Memory B cell (primary cell): ENCODE measurements at regions not wholly inside any gene's neighbourhood (a gene's known extent, or its start where the extent isn't known, plus 50 kb on each side); places are given as distances from the start of the nearest gene placed in this dataset.

Experiments used
- ATAC-seq: fragments of 150-1000 bp; cut with Tn5 transposase; 2 replicates; pipeline ENCODE4 v1.10.0; 2021; ENCODE audit warnings: low read depth, mild to moderate bottlenecking, moderate library complexity
- DNase-seq, 2 donors: peaks; one replicate each; pipeline ENCODE4 v3.0.0; 2022; ENCODE audit warnings: low spot score in 2 of 2
- H3K27ac Mint-ChIP-seq: one replicate; pipeline ENCODE4 v1.8.0; 2022; ENCODE audit warnings: mild to moderate bottlenecking, moderate library complexity, mixed read lengths
- H3K27me3 Mint-ChIP-seq: one replicate; pipeline ENCODE4 v1.8.0; 2022; ENCODE audit warnings: mixed read lengths
- H3K36me3 Mint-ChIP-seq: one replicate; pipeline ENCODE4 v1.8.0; 2022; ENCODE audit warnings: mild to moderate bottlenecking, mixed read lengths
- H3K4me1 Mint-ChIP-seq: one replicate; pipeline ENCODE4 v1.8.0; 2022; ENCODE audit warnings: mixed read lengths
- H3K4me3 Mint-ChIP-seq: one replicate; pipeline ENCODE4 v1.8.0; 2022; ENCODE audit warnings: mild to moderate bottlenecking, moderate library complexity, mixed read lengths
- H3K9me3 Mint-ChIP-seq: one replicate; pipeline ENCODE4 v1.8.0; 2022; ENCODE audit warnings: mixed read lengths

- Mint-ChIP-seq H3K36me3 (peaks cover 2% of the 10 kb centered on the region), H3K9me3 (peaks cover 9% of the 10 kb centered on the region), H3K4me1 (no peaks in the 10 kb centered on the region), H3K27me3 (peaks cover 8% of the 10 kb centered on the region), H3K4me3 (no peak overlapping the region), H3K27ac (no peak overlapping the region)
- ATAC-seq, result no peak
- no peak for DNase-seq
Observed at GRCh38 chr20:51267679-51268078, 244.8 kb upstream of the KCNG1 start.

- H3K9me3 Mint-ChIP-seq, result peaks cover 9% of the 10 kb centered on the region
- H3K36me3 Mint-ChIP-seq, result peaks cover 2% of the 10 kb centered on the region
- no peak for DNase-seq
- ATAC-seq, result no peak
- H3K27ac Mint-ChIP-seq, result no peak overlapping the region
- H3K4me1 Mint-ChIP-seq, result no peaks in the 10 kb centered on the region
- peaks cover 7% of the 10 kb centered on the region for H3K27me3 Mint-ChIP-seq
- H3K4me3 Mint-ChIP-seq, result no peak overlapping the region
Observed at GRCh38 chr20:51266353-51266752, 243.4 kb upstream of the KCNG1 start.

GRCh38 chr20:51265361-51265760, 242.5 kb upstream of the KCNG1 start:
- Mint-ChIP-seq H3K4me1 (no peaks in the 10 kb centered on the region), H3K27me3 (peaks cover 2% of the 10 kb centered on the region), H3K9me3 (peaks cover 5% of the 10 kb centered on the region), H3K27ac (no peak overlapping the region), H3K4me3 (no peak overlapping the region), H3K36me3 (peaks cover 2% of the 10 kb centered on the region)
- no peak for DNase-seq
- no peak for ATAC-seq

GRCh38 chr20:51262240-51262639, 239.3 kb upstream of the KCNG1 start:
- DNase-seq (no peak), ATAC-seq (no peak)
- peaks cover 2% of the 10 kb centered on the region for H3K27me3 Mint-ChIP-seq
- no peak overlapping the region for H3K27ac Mint-ChIP-seq
- no peaks in the 10 kb centered on the region for H3K4me1 Mint-ChIP-seq
- H3K9me3 Mint-ChIP-seq, result peaks cover 3% of the 10 kb centered on the region
- no peak overlapping the region for H3K4me3 Mint-ChIP-seq
- H3K36me3 Mint-ChIP-seq, result no peaks in the 10 kb centered on the region

- Mint-ChIP-seq H3K9me3 (peaks cover under 1% of the 10 kb centered on the region), H3K4me3 (no peak overlapping the region), H3K36me3 (no peaks in the 10 kb centered on the region), H3K27ac (no peak overlapping the region), H3K4me1 (no peaks in the 10 kb centered on the region), H3K27me3 (peaks cover 9% of the 10 kb centered on the region)
- ATAC-seq, result no peak
- DNase-seq, result no peak
Observed at GRCh38 chr20:51259455-51259854, 236.5 kb upstream of the KCNG1 start.

- H3K27me3 Mint-ChIP-seq, result peaks cover 11% of the 10 kb centered on the region
- no peak for ATAC-seq
- no peaks in the 10 kb centered on the region for H3K36me3 Mint-ChIP-seq
- no peak for DNase-seq
- no peak overlapping the region for H3K27ac Mint-ChIP-seq
- H3K4me1 Mint-ChIP-seq, result no peaks in the 10 kb centered on the region
- H3K4me3 Mint-ChIP-seq, result no peak overlapping the region
- no peaks in the 10 kb centered on the region for H3K9me3 Mint-ChIP-seq
Observed at GRCh38 chr20:51258582-51259165, 235.8 kb upstream of the KCNG1 start.

- no peaks in the 10 kb centered on the region for H3K4me1 Mint-ChIP-seq
- no peak for DNase-seq
- no peak for ATAC-seq
- no peaks in the 10 kb centered on the region for H3K36me3 Mint-ChIP-seq
- no peaks in the 10 kb centered on the region for H3K9me3 Mint-ChIP-seq
- H3K27me3 Mint-ChIP-seq, result peaks cover 13% of the 10 kb centered on the region
- no peak overlapping the region for H3K4me3 Mint-ChIP-seq
- no peak overlapping the region for H3K27ac Mint-ChIP-seq
Observed at GRCh38 chr20:51255417-51255816, 232.5 kb upstream of the KCNG1 start.

GRCh38 chr20:51253280-51253679, 230.4 kb upstream of the KCNG1 start:
- Mint-ChIP-seq H3K4me1 (no peaks in the 10 kb centered on the region), H3K4me3 (no peak overlapping the region), H3K27me3 (peaks cover 17% of the 10 kb centered on the region), H3K9me3 (no peaks in the 10 kb centered on the region), H3K27ac (no peak overlapping the region), H3K36me3 (no peaks in the 10 kb centered on the region)
- no peak for ATAC-seq
- DNase-seq, result no peak

- Mint-ChIP-seq H3K27ac (no peak overlapping the region), H3K36me3 (no peaks in the 10 kb centered on the region), H3K4me3 (no peak overlapping the region), H3K4me1 (no peaks in the 10 kb centered on the region), H3K9me3 (no peaks in the 10 kb centered on the region), H3K27me3 (peaks cover 9% of the 10 kb centered on the region)
- DNase-seq (no peak), ATAC-seq (no peak)
Observed at GRCh38 chr20:51249781-51250180, 226.9 kb upstream of the KCNG1 start.

GRCh38 chr20:51249215-51249614, 226.3 kb upstream of the KCNG1 start:
- Mint-ChIP-seq H3K4me3 (no peak overlapping the region), H3K4me1 (no peaks in the 10 kb centered on the region), H3K9me3 (no peaks in the 10 kb centered on the region), H3K27ac (no peak overlapping the region), H3K27me3 (peaks cover 9% of the 10 kb centered on the region), H3K36me3 (no peaks in the 10 kb centered on the region)
- ATAC-seq, result no peak
- no peak for DNase-seq

GRCh38 chr20:51244466-51244865, 221.6 kb upstream of the KCNG1 start:
- DNase-seq (no peak), ATAC-seq (no peak)
- Mint-ChIP-seq H3K27me3 (peaks cover 14% of the 10 kb centered on the region), H3K9me3 (peaks cover 9% of the 10 kb centered on the region), H3K4me3 (no peak overlapping the region), H3K27ac (no peak overlapping the region), H3K36me3 (peaks cover 1% of the 10 kb centered on the region), H3K4me1 (no peaks in the 10 kb centered on the region)

GRCh38 chr20:51238675-51239305, 215.9 kb upstream of the KCNG1 start:
- peaks cover 1% of the 10 kb centered on the region for H3K36me3 Mint-ChIP-seq
- no peak overlapping the region for H3K4me3 Mint-ChIP-seq
- DNase-seq (no peak), ATAC-seq (no peak)
- H3K4me1 Mint-ChIP-seq, result no peaks in the 10 kb centered on the region
- H3K27me3 Mint-ChIP-seq, result peaks cover 20% of the 10 kb centered on the region
- H3K27ac Mint-ChIP-seq, result no peak overlapping the region
- peaks cover 9% of the 10 kb centered on the region for H3K9me3 Mint-ChIP-seq

GRCh38 chr20:51237791-51238190, 214.9 kb upstream of the KCNG1 start:
- peaks cover 15% of the 10 kb centered on the region for H3K27me3 Mint-ChIP-seq
- H3K36me3 Mint-ChIP-seq, result peaks cover 1% of the 10 kb centered on the region
- H3K4me3 Mint-ChIP-seq, result no peak overlapping the region
- no peak overlapping the region for H3K27ac Mint-ChIP-seq
- H3K4me1 Mint-ChIP-seq, result no peaks in the 10 kb centered on the region
- DNase-seq (no peak), ATAC-seq (no peak)
- peaks cover 5% of the 10 kb centered on the region for H3K9me3 Mint-ChIP-seq

- DNase-seq (no peak), ATAC-seq (no peak)
- H3K36me3 Mint-ChIP-seq, result peaks cover 1% of the 10 kb centered on the region
- peaks cover 15% of the 10 kb centered on the region for H3K27me3 Mint-ChIP-seq
- H3K9me3 Mint-ChIP-seq, result peaks cover 3% of the 10 kb centered on the region
- H3K27ac Mint-ChIP-seq, result no peak overlapping the region
- no peaks in the 10 kb centered on the region for H3K4me1 Mint-ChIP-seq
- no peak overlapping the region for H3K4me3 Mint-ChIP-seq
Observed at GRCh38 chr20:51237278-51237677, 214.4 kb upstream of the KCNG1 start.

GRCh38 chr20:51236421-51236820, 213.5 kb upstream of the KCNG1 start:
- H3K27me3 Mint-ChIP-seq, result peaks cover 14% of the 10 kb centered on the region
- no peak overlapping the region for H3K27ac Mint-ChIP-seq
- H3K36me3 Mint-ChIP-seq, result no peaks in the 10 kb centered on the region
- H3K4me3 Mint-ChIP-seq, result no peak overlapping the region
- H3K9me3 Mint-ChIP-seq, result no peaks in the 10 kb centered on the region
- ATAC-seq (no peak), DNase-seq (no peak)
- H3K4me1 Mint-ChIP-seq, result no peaks in the 10 kb centered on the region
